HFFc6 (cell line): ENCODE measurements at regions not wholly inside any gene's neighbourhood (a gene's known extent, or its start where the extent isn't known, plus 50 kb on each side); places are given as distances from the start of the nearest gene placed in this dataset.
"Not testable (repeated sequence)": the region's sequence is repeated elsewhere in the genome, so short reads cannot be mapped to it uniquely, and the experiment has no call there.

Experiments used
- DNase-seq: peaks from one replicate; pipeline ENCODE4 v3.0.0-alpha.2; 2018
- H3K27ac Mint-ChIP-seq: 2 replicates; pipeline ENCODE4 v1.8.0; 2020; ENCODE audit warnings: mild to moderate bottlenecking, mixed read lengths
- H3K27me3 Mint-ChIP-seq: 2 replicates; pipeline ENCODE4 v1.8.0; 2021; ENCODE audit warnings: mild to moderate bottlenecking, moderate library complexity, mixed read lengths; ENCODE audit not compliant: insufficient read depth
- H3K36me3 Mint-ChIP-seq: 2 replicates; pipeline ENCODE4 v1.8.0; 2021; ENCODE audit warnings: low read depth, mixed read lengths
- H3K4me1 Mint-ChIP-seq: 2 replicates; pipeline ENCODE4 v1.8.0; 2020; ENCODE audit warnings: low read depth, mixed read lengths
- H3K4me3 Mint-ChIP-seq: 2 replicates; pipeline ENCODE4 v1.8.0; 2020; ENCODE audit warnings: mild to moderate bottlenecking, moderate library complexity, mixed read lengths
- H3K9me3 Mint-ChIP-seq: 2 replicates; pipeline ENCODE4 v1.8.0; 2020; ENCODE audit warnings: mild to moderate bottlenecking, mixed read lengths
- TF ChIP-seq, protein P1 (sequence below): fragments of 200-600 bp; sonication (generic); IDR thresholded peaks from 2 replicates; pipeline ENCODE4 v1.5.0; 2021; ENCODE audit warnings: antibody characterized with exemption, mild to moderate bottlenecking

DNA sequence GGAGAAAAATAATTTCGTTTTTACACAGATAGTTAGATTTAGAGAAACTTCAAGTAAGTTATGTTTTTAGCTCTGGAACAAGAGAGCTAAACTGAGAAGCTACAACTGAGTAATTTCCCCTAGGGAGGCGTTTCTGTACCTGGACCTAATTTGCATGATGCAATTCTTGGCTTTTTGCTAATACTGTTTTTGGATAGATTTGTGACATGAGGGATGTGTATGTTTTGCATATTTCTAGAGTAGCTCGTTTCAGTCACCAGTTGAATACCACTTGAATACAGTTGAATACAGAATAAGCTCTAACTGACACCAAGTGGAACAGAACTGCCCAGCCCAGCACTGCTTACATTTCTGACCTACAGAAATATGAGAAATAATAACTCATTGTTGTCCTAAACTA is 1227.9 kb upstream of the SPRY2 start:
- TF ChIP-seq, protein P1, sequence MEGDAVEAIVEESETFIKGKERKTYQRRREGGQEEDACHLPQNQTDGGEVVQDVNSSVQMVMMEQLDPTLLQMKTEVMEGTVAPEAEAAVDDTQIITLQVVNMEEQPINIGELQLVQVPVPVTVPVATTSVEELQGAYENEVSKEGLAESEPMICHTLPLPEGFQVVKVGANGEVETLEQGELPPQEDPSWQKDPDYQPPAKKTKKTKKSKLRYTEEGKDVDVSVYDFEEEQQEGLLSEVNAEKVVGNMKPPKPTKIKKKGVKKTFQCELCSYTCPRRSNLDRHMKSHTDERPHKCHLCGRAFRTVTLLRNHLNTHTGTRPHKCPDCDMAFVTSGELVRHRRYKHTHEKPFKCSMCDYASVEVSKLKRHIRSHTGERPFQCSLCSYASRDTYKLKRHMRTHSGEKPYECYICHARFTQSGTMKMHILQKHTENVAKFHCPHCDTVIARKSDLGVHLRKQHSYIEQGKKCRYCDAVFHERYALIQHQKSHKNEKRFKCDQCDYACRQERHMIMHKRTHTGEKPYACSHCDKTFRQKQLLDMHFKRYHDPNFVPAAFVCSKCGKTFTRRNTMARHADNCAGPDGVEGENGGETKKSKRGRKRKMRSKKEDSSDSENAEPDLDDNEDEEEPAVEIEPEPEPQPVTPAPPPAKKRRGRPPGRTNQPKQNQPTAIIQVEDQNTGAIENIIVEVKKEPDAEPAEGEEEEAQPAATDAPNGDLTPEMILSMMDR: no peak
- Mint-ChIP-seq H3K27ac (no peak overlapping the region), H3K27me3 (no peaks in the 10 kb centered on the region), H3K9me3 (peaks cover 18% of the 10 kb centered on the region), H3K4me1 (no peaks in the 10 kb centered on the region), H3K4me3 (no peak overlapping the region), H3K36me3 (no peaks in the 10 kb centered on the region)
- no peak for DNase-seq

DNA sequence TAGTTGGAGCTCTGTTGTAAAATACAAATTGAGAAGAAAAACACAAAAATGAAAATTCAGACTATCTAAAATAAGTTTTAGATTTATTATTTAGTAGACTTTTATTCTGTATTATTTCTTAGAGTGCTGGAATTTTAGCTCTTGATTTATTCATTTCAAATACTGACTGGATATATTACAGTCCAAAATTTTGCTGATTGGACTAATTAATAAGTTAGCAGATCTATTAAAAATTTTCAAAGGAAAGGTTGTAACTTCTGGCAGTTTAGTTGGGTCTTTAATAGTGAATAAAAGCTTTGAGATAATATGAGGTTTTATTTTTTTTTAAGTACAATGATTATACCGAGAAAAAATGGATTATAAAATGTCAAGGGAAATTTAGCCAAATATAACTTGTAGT is 1224.9 kb upstream of the SPRY2 start:
- Mint-ChIP-seq H3K27me3 (no peaks in the 10 kb centered on the region), H3K27ac (no peak overlapping the region), H3K9me3 (peaks cover 23% of the 10 kb centered on the region), H3K4me3 (no peak overlapping the region), H3K4me1 (no peaks in the 10 kb centered on the region), H3K36me3 (no peaks in the 10 kb centered on the region)
- TF ChIP-seq, protein P1: no peak
- no peak for DNase-seq

DNA sequence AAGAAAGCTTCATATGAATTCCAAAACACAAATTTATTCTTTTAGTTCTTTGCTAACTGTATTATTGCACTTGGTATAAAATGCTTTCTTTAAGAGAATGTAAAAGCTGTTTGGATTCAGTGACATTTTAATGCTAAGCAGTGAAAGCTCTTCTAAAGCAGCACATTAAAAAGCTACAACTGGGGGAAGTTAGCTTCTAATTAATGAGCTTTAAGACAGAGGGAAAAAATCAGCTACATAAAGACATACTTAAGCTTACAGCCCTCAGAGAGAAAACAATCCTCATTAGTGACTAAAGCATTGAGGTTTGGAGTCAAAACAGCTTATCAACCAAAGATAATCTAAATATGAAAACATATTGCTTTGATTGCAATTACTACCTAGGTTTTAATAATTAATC is 1222.2 kb upstream of the SPRY2 start:
- no peak overlapping the region for H3K27ac Mint-ChIP-seq
- H3K4me1 Mint-ChIP-seq: no peaks in the 10 kb centered on the region
- H3K9me3 Mint-ChIP-seq: peaks cover 16% of the 10 kb centered on the region
- H3K36me3 Mint-ChIP-seq: no peaks in the 10 kb centered on the region
- TF ChIP-seq, protein P1: no peak
- no peak overlapping the region for H3K4me3 Mint-ChIP-seq
- no peak for DNase-seq
- H3K27me3 Mint-ChIP-seq: no peaks in the 10 kb centered on the region

DNA sequence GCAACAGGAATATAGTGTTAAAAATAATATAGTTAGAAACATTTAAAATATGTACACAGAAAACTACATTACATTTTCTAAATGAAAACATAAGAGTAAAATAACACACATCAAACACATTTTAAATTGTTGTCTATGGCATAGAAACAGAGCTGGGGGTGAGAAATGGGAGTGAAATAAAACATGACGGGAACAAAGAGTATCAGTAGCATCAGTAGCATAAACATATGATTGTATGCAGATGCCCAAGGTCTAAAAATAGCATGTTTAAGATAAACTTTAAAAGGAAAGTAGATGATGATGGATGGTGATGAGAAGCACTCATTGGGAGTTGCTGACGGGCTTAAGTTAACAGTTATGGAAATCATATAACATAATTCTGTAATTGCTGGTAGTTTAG is 1221.7 kb upstream of the SPRY2 start:
- no peak overlapping the region for H3K27ac Mint-ChIP-seq
- H3K4me3 Mint-ChIP-seq: no peak overlapping the region
- no peaks in the 10 kb centered on the region for H3K4me1 Mint-ChIP-seq
- H3K9me3 Mint-ChIP-seq: peaks cover 18% of the 10 kb centered on the region
- TF ChIP-seq, protein P1: no peak
- DNase-seq: no peak
- no peaks in the 10 kb centered on the region for H3K27me3 Mint-ChIP-seq
- no peaks in the 10 kb centered on the region for H3K36me3 Mint-ChIP-seq

DNA sequence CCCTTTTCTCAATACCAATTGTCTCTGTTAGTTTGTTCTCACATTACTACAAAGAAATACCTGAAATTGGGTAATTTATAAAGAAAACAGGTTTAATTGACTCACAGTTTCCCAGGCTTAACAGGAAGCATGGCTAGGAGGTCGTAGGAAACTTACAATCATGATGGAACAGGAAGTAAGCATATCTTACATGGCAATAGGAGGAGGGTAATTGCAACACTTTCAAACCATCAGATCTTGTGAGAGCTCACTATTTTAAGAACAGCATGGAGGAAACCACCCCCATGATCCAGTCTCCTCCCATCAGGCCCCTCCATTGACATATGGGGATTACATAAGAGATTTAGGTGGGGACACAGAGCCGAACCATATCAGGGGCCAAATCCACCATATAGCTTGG is 1210.1 kb upstream of the SPRY2 start:
- H3K9me3 Mint-ChIP-seq: peaks cover 41% of the 10 kb centered on the region
- DNase-seq: no peak

DNA sequence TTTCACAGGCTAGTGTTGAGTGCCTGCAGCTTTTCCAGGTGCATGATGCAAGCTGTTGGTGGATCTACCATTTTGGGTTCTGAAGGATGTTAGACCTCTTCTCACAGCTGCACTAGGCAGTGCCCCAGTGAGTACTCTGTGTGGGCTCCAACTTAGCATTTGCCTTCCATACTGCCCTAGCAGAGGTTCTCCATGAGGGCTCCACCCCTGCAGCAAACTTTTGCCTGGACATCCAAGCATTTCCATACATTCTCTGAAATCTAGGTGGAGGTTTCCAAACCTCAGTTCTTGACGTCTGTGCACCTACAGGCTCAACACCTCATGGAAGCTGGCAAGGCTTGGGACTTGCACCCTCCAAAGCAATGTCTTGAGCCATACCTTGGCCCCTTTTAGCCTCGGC is 1205.4 kb upstream of the SPRY2 start:
- H3K36me3 Mint-ChIP-seq, H3K4me3 Mint-ChIP-seq, H3K27me3 Mint-ChIP-seq, H3K27ac Mint-ChIP-seq, H3K4me1 Mint-ChIP-seq, DNase-seq: not testable (repeated sequence)
- peaks cover 46% of the 10 kb centered on the region for H3K9me3 Mint-ChIP-seq

More for the DNA sequence above, 1210.1 kb upstream of the SPRY2 start:
- Mint-ChIP-seq H3K27me3 (no peaks in the 10 kb centered on the region), H3K4me3 (no peak overlapping the region), H3K4me1 (no peaks in the 10 kb centered on the region), H3K27ac (no peak overlapping the region), H3K36me3 (no peaks in the 10 kb centered on the region)
- TF ChIP-seq, protein P1: no peak
